Lung microvascular endothelial cell (primary cell): ENCODE measurements at regions not wholly inside any gene's neighbourhood (a gene's known extent, or its start where the extent isn't known, plus 50 kb on each side); places are given as distances from the start of the nearest gene placed in this dataset.

ENCODE experiments used
- DNase-seq, 2 donors: peaks; one replicate each; pipeline versions ENCODE4 v3.0.0 to v3.0.0-alpha.2; 2010; ENCODE audit warnings: low read depth in 2 of 2

DNA sequence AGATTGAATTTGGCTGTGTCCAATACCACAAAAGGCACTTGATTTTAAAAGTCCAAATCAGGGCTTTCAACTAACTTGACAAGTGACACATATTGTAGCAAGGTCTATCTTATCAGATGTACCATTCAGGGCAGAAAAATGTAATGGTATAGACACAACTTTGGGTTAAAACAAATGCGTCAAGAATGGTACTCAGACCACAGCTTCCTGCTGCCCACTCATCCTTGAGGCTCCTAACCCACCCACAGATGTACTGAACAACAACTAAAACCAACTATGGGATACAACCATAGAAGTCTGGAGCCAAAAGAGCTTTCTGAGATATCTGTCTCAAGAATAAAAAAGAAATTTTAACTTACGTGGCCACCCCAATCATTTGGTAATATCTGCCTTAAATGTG lies 105.2 kb downstream of the RBM43 start:
- no peak for DNase-seq

GRCh38 chr2:151153601-151154000 lies 108.1 kb downstream of the RBM43 start:
- no peak for DNase-seq

DNA sequence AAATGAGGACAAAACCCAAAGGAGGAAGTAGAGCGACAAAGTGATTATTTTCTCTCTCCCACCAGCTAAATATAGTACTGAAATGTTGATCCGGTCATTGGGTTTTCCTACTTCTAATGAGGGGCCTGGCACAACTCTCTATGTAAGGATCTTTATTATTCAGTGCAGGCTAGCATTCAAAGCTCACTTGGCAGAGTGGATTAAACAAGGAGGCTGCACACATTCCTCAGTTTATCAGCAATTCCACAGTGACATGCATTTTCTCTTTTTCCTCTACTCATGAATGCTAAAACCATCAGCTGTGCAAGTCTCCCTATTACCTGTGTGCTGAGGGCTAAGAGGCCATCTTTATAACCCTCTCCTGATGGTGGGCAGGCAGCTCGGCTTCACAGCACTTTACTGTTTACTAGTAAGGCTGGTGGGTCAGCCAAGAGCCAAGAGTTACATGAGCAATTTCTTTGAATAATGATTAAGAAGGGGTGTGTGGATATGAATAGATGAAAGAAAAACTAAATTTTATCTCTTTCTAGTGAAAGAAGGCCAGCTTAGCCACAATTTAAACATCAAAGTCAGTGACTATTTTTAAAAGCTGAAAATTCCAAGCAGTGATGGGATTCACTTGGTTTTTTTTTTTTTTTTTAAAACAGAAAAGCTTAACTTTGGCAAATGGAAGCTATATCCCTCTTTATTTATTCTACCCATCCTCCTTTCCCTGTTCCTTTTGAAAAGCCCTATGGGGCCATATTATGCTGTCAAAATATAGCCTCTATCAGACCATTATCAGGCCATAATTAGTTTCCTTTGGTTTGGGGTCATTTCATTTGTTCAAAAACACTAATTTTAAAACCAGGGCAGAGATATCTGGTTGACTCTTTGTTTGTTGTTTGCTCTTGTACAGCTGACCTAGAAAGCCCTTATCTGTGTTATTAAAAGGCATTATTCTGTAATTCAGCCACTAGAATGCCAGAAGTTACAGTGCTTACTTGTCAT lies 111.0 kb downstream of the RBM43 start:
- DNase-seq = no peak

DNA sequence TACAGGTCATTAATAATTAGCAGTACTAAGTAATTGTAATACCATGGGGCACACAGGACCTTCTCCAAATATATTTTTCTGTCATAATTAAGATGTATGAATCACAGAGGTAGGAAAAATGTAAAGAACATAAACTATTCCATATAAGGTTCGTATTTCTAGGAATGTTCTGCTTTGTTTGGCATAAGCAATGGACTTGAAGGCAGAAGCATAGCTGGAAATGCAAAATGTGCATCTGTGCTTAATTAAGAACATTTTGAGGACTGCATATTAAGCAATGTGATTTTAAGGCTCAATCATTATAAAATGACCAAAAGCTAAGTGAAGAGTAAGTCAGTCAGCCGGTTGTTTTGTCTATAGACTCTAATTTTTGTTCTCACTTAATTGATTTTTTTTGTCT lies 123.2 kb downstream of the RBM43 start:
- DNase-seq = no peak

DNA sequence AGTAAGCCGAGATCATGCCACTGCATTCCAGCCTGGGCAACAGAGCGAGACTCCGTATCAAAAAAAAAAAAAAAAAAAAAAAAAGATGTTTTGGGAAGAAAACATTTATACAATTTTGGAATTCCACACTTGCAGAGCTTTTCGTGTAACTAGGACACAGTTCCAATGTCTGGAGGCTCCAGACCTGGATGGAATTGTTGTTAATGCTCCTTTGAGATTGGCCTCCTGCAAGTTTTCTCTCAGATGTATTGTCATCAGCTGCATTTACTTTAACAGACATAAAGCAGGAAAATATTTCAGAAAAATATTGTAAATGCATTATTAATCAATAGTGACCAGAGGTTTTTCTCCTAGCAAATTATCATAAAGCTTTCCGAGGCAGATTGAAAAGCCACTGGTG lies 124.1 kb downstream of the RBM43 start:
- DNase-seq = no peak

DNA sequence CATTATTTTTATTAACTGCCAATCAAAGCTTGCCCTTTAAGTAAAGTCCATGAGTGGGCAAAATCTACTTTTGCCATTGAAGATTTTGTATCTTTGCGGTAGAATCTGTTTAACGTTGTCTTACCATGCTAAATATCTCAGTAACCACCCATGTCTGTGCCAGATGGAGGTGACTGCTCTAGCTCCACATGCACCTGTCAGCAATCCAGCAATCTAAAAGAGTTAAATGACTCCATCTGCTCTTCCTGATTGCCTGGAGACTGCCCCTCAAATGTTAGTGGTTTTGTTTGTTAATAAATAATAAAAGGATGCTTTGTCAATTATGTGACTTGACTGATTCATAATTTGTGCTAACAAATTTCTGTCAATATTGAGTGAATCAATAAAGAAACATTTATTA lies 141.7 kb downstream of the RBM43 start:
- no peak for DNase-seq

- DNase-seq = no peak
These were observed 142.3 kb downstream of the RBM43 start for GRCh38 chr2:151119374-151119773.

DNA sequence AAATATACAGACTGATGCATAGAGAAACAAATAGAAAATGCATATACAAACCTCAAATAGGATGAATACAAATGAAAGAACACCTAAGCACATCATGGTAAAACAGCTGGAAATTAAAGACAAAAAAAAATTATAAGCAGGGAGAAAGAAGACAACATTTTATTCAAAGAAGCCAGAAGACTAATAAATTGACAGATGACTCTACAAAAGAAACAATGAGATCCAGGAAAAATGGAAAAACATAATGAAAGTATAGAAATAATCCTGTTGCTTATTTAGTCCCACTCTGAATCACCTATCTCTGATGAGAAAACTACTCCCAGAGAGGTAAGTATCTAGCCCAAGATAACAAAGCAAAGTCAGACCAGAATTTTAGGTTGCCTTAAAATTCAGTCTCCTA lies 143.4 kb downstream of the RBM43 start:
- no peak for DNase-seq

DNA sequence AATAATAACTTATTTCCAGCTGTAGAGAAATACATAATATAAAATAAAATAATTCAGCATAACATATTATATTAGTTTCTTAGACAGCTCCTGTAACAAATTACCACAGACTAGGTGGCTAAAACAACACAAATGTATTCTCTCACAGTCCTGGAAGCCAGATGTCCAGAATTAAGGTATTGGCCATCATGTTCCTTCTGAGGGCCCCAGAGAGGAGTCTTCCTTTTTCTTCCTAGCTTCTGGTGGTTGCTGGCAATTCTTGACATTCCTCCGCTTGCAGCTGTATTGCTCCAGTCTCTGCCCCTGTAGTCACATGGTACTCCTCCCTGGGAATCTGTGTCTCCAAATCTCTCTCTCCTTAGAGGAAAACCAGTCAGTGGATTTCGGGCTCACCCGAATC lies 146.8 kb downstream of the RBM43 start:
- DNase-seq = no peak

- DNase-seq = no peak
These were observed 148.3 kb downstream of the RBM43 start for GRCh38 chr2:151113318-151113717.

DNA sequence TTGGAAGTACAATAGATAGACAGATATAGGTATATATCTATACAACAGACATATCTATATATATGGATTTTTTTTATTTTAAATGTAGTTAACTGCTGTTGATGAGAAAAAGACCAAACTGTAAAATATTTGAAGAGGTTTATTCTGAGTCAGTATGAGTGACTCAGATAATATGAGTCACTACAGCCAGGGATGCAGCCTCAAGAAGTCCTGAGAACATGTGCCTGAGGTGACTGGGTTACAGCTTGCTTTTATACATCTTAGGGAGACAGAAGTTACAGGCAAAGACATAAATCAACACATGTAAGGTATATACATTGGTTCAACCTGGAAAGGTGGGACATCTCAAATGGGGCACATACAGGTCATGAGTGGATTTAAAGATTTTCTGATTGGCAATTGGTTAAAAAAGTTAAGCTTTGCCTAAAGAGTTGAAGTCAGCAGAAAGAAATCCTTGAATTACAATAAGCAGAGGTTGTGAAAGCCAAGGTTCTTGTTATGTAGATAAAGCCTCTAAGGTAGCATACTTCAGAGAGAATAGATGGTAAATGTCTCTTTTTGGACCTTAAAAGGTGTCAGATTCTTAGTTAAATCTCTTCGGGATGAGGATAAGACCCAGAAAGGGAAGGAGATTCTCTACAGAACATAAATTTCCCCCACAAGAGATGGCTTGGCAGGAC lies 149.9 kb downstream of the RBM43 start:
- DNase-seq = peak in 1 of 2 donors; percentile 29

DNA sequence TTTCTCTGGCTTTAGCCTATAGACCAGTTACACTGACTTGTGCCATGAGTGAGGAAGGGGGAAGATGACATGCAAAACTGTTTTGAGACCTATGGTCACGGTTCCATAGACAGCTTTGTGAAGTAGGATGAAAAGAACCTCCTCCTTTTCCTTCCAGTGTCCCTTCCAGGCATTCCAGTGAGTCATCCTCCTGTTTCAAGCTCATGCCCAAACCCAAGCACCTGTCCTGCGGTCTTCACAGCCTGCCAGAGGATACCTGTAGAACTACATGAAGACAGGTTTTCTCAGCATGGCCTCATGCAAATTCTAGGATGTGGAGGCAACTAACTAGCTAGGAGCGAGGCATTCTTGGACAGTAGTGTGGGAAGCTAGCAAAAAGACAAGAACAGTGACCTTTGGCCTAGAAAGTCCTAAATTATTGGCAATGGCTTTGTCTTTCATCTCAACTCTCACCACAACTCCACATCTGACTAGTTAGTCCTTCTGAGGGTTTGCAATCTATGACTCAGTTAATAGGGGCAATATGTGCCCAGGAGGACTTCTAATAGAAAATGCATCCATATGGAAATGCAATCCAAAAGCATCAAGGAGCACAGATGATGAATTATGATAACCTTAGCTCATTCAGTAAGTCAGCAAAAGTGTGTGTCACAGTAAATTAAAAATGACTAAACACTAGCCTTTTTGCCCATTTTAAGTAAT lies 154.7 kb downstream of the RBM43 start:
- no peak for DNase-seq

DNA sequence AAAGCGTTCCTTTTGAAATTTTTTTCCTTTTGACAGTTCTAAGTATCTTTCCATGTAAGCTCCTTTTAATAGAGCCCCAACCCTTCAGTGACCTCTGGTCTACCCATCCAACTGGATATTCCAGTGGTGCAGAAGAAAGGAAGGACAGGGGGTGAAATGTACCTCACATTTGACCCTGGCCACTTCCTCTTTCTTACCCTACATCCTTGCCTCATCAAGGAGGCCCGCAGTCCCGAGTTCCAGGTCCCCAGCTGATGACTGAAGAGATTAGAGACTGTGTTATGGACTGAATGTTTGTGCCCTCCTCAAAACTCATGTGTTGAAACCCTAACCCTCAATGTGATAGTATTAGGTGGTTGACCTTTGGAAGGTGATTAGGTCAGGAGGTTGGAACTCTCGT lies 158.1 kb downstream of the RBM43 start:
- no peak for DNase-seq

DNA sequence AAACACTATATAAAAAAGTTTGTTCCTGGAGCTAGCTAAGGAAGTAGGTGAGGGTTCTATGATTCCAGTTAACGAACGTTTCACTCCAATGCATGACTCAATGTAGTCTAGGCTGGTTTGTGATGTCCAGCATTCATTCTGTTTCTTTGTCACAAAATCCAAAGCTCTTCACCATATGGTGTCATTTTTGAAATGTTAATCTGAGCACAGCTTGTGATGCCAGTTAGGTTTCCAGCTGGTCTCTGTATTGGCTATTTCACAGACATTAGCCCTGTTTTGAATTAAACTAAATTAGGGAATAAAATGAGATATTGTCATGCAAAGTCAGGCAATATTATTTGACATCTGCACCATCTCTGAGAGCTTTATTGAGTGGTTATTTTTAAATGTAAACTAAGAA lies 159.4 kb downstream of the RBM43 start:
- DNase-seq = no peak

DNA sequence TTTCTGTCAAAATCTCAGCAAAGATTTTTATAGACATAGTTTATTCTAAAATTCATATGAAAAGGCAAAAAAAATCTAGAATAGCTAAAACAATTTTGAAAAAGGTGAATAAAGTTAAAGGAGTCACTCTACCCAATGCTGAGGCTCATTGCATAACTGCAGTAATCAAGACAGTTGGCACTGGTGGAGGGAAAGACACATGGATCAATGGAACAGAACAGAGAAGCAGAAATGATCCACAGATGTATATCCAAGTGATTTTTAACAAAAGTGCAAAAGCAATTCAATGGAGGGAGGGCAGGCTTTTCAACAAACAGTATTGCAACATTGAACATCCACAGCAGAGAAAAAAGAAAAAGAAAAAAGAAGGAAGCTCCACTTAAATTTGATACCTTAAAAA lies 162.8 kb downstream of the RBM43 start:
- DNase-seq = no peak

- no peak for DNase-seq
These were observed 163.8 kb downstream of the RBM43 start for GRCh38 chr2:151097895-151098294.

- DNase-seq = no peak
These were observed 164.5 kb downstream of the RBM43 start for GRCh38 chr2:151097128-151097527.

DNA sequence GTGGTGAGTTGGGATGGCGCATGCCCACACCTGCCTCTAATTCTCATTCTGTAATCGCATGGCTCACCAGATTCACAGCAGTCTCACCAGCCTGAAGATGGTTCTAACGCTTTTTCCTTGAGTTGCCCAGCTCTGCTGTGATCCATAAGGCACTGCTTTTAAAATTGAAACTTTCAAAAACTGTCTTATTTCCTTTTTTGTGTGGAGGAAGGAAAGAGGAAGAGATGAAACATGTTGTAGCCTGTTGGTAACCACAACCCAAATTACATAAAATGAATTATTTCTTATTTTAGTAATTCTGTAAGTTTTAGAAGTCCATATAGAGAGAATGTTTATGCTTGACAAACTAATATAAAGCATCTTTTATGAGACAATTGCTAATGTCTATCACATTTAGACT lies 165.4 kb downstream of the RBM43 start:
- no peak for DNase-seq

DNA sequence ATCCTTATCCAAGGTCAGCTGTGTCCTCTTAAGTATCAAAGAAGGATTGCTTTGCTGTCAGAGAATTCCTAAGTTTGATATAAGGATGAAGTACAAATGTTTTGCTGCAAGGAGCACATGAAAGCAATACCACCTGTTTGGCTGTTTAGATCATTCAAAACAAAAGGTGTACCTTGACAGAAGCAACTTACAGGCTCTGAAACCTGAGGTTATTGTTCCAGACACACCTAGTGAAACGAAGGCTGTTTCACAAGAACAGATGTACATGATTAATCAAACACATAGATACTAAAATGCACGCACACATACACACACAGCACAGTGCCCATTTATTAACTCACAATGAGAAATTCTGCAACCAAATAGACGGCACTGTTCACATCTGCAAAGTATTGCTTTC lies 166.2 kb downstream of the RBM43 start:
- DNase-seq = no peak

GRCh38 chr2:151091583-151091982 lies 170.1 kb downstream of the RBM43 start:
- DNase-seq = no peak

- no peak for DNase-seq
These were observed 174.3 kb downstream of the RBM43 start for GRCh38 chr2:151087377-151087776.

DNA sequence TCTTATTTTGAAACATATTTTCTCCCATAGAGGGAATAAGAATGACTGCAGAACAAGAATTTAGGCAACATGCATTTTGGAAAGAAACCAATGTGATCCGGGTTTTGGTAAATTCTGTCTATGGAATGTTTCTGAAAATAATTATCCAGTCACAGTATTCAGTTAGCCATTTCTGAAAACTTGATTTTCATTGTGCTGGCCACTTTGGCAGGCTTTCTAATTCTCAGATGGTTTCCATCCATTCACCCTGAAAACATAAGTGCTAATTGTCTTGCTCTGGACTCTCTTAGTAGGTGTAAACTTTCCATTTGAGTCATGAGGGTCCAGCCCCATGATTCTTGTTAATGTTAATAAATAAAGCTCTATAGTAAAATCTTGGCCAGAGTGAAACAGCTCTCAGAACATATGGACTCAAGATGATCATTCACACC lies 176.5 kb downstream of the RBM43 start:
- DNase-seq = no peak
